ENCODE measurements at regions not wholly inside any gene's neighbourhood (a gene's known extent, or its start where the extent isn't known, plus 50 kb on each side); places are given as distances from the start of the nearest gene placed in this dataset.

- TF ChIP-seq CTCF (IDR thresholded peaks at IDR 0.05; ENCODE audit: low read length) = no peak
- no peak for TF ChIP-seq EZH2 (IDR thresholded peaks at IDR 0.05; ENCODE audit: borderline replicate concordance, low read length)
These were observed 284.4 kb upstream of the GJB5 start for GRCh38 chr1:34470401-34470800.
